GM12878 (cell line): ENCODE measurements at regions not wholly inside any gene's neighbourhood (a gene's known extent, or its start where the extent isn't known, plus 50 kb on each side); places are given as distances from the start of the nearest gene placed in this dataset.
"Not testable (repeated sequence)": the region's sequence is repeated elsewhere in the genome, so short reads cannot be mapped to it uniquely, and the experiment has no call there.

ENCODE experiments used
- ATAC-seq: fragments of 200-7000 bp; cut with Tn5 transposase; 3 replicates; pipeline ENCODE4 v1.9.1; 2020; ENCODE audit warnings: mild to moderate bottlenecking, moderate library complexity
- BruUV-seq: library from RNA; stranded (reverse); fragments of 400-500 nt; replicated peaks from 2 replicates; lab custom pipeline; 2021; lab: Mats Ljungman, UMichigan
- CTCF ChIA-PET: fragments of 300-600 bp; sonication (Branson Sonifier 250); formaldehyde crosslinking; extraction: SDS; loops from one replicate; lab custom pipeline; 2021; ENCODE audit warnings: inconsistent platforms; lab: Yijun Ruan, JAX
- POLR2A ChIA-PET: fragments of 350-600 bp; formaldehyde crosslinking; extraction: SDS; loops from one replicate; lab custom pipeline; 2021; ENCODE audit warnings: inconsistent platforms; lab: Charles Lee
- RAD21 ChIA-PET: fragments of 300-600 bp; sonication (Branson Sonifier 250); formaldehyde crosslinking; loops from one replicate; lab custom pipeline; 2023; ENCODE audit warnings: antibody characterized with exemption; ENCODE audit not compliant: unreplicated experiment; lab: Charles Lee
- SMC1A ChIA-PET: fragments of 300-600 bp; sonication (Branson Sonifier 250); formaldehyde crosslinking; loops from one replicate; lab custom pipeline; 2023; ENCODE audit not compliant: unreplicated experiment, uncharacterized antibody; lab: Charles Lee
- DNase-seq: peaks from one replicate; pipeline ENCODE4 v3.0.0-alpha.2; 2011; ENCODE audit warnings: low read depth, low spot score
- FAIRE-seq: peaks from 3 replicates; lab custom pipeline; 2011; peaks lifted over from hg19 to GRCh38; lab: Jason Lieb, UNC
- H2AFZ ChIP-seq: 2 replicates; pipeline ENCODE4 v1.6.0; 2011; ENCODE audit warnings: low read depth, low read length, control low read depth; ENCODE audit not compliant: control insufficient read depth
- H3K27ac ChIP-seq: 2 replicates; pipeline ENCODE4 v1.5.1; 2011; ENCODE audit warnings: control low read depth; ENCODE audit not compliant: control insufficient read depth, insufficient read depth
- H3K27me3 ChIP-seq, 2 experiments: replicated peaks in 1 of 2; 2 replicates each; pipeline versions ENCODE4 v1.6.0 to v1.6.1; 2011; ENCODE audit warnings: low read length in 1 of 2; ENCODE audit not compliant: control insufficient read depth in 2 of 2, insufficient read depth in 2 of 2
- H3K36me3 ChIP-seq, 2 experiments: 2 replicates each; pipeline ENCODE4 v1.5.1; 2011; ENCODE audit warnings: low read length in 1 of 2; ENCODE audit not compliant: control insufficient read depth in 2 of 2, insufficient read depth in 2 of 2
- H3K4me1 ChIP-seq: 2 replicates; pipeline ENCODE4 v1.6.1; 2011; ENCODE audit warnings: mild to moderate bottlenecking, low read length, moderate library complexity, mixed read lengths; ENCODE audit not compliant: control insufficient read depth, insufficient read depth
- H3K4me2 ChIP-seq: 2 replicates; pipeline ENCODE4 v1.6.0; 2011; ENCODE audit warnings: control low read depth; ENCODE audit not compliant: control insufficient read depth, insufficient read depth
- H3K4me3 ChIP-seq: fragments of 200-600 bp; sonication (generic); 2 replicates; pipeline ENCODE4 v1.5.1; 2016
- H3K79me2 ChIP-seq: 2 replicates; pipeline ENCODE4 v1.6.0; 2011; ENCODE audit warnings: low read length; ENCODE audit not compliant: control insufficient read depth, insufficient read depth
- H3K9ac ChIP-seq: 2 replicates; pipeline ENCODE4 v1.8.0; 2011; ENCODE audit warnings: low read length, control low read depth, mixed read lengths; ENCODE audit not compliant: control insufficient read depth, insufficient read depth
- H3K9me3 ChIP-seq: replicated peaks from 3 replicates; pipeline ENCODE4 v1.5.1; 2011; ENCODE audit warnings: mild to moderate bottlenecking, low read length; ENCODE audit not compliant: control insufficient read depth, insufficient read depth
- H4K20me1 ChIP-seq: 2 replicates; pipeline ENCODE4 v1.6.0; 2011; ENCODE audit not compliant: control insufficient read depth, insufficient read depth
- WGBS: methylation state at CpG from one replicate; pipeline ENCODE4 v1.1.6; 2016; ENCODE audit warnings: low lambda C conversion rate; ENCODE audit not compliant: insufficient replicate concordance, insufficient coverage; ENCODE audit errors: missing lambda C conversion rate; 5-methylcytosine and 5-hydroxymethylcytosine counted together
- in situ Hi-C: fragments of 300-500 bp; cut with MboI; formaldehyde crosslinking; loops from 9 replicates; pipeline ENCODE4 v1.14.3; 2018; ENCODE audit warnings: mixed read lengths
- intact Hi-C: fragments of 100-400 bp; cut with micrococcal nuclease; formaldehyde crosslinking; loops from one replicate; pipeline ENCODE4 v1.14.2; 2022; ENCODE audit not compliant: unreplicated experiment

DNA sequence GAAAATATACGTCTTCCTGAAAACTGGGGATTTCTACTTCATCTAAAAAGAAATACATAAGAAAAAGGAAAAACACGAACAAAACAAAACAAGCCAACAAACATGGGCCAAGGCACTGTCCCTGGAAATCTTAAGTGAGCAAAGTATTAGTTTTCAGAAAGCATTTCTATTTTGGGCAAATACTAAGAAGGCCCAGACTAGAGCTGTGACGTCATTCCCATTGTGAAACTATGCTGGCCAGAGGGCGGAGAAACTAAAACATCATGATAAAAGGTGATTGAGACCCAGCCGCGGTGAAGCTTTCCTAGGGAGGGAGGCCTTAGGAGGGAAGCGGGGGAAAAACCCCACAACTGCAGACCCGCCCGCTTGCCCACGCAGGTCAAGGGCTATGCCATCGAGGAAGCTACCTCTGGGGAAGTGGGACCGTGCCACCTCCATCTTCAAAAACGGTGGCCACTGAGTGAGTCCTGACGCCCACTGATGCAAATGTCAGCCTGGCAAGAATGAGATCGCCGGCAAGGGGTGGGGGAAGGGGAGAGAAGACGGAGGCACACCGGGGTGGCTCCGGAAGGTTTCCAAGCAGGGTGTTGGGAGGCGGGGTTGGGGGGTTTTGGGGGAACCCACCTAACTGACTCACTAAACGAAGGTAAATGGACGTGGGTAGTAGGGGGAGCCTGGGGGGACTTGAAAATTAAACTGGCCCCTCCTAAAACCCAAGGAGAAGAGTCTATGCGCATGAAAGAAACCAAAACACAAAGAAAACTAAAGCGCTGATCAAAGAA is 1504.6 kb upstream of the DEFB115 start:
- H3K9ac ChIP-seq, H3K36me3 ChIP-seq, H3K4me1 ChIP-seq, in situ Hi-C loops, SMC1A ChIA-PET, CTCF ChIA-PET, ATAC-seq, intact Hi-C loops, RAD21 ChIA-PET, H3K79me2 ChIP-seq, DNase-seq, H3K27ac ChIP-seq, BruUV-seq, H4K20me1 ChIP-seq, H2AFZ ChIP-seq, POLR2A ChIA-PET, FAIRE-seq, H3K9me3 ChIP-seq, H3K27me3 ChIP-seq, H3K4me3 ChIP-seq, H3K4me2 ChIP-seq: not testable (repeated sequence)
- WGBS: 49% methylated on average over 18 of the region's 24 CpGs

- H3K4me1 ChIP-seq, RAD21 ChIA-PET, FAIRE-seq, H3K36me3 ChIP-seq, H3K27ac ChIP-seq, CTCF ChIA-PET, H3K9me3 ChIP-seq, H3K79me2 ChIP-seq, intact Hi-C loops, H3K9ac ChIP-seq, H3K4me3 ChIP-seq, H2AFZ ChIP-seq, ATAC-seq, DNase-seq, SMC1A ChIA-PET, H3K27me3 ChIP-seq, in situ Hi-C loops, POLR2A ChIA-PET, H3K4me2 ChIP-seq, H4K20me1 ChIP-seq, BruUV-seq: not testable (repeated sequence)
- WGBS: 70% methylated on average over 15 of the region's 15 CpGs
Measured at GRCh38 chr20:29753426-29753746, 1504.1 kb upstream of the DEFB115 start.

- H2AFZ ChIP-seq, FAIRE-seq, DNase-seq, H3K4me3 ChIP-seq, H3K36me3 ChIP-seq, POLR2A ChIA-PET, H3K27ac ChIP-seq, H3K4me2 ChIP-seq, CTCF ChIA-PET, RAD21 ChIA-PET, intact Hi-C loops, ATAC-seq, H3K9ac ChIP-seq, H3K27me3 ChIP-seq, H3K4me1 ChIP-seq, H3K79me2 ChIP-seq, BruUV-seq, H4K20me1 ChIP-seq, SMC1A ChIA-PET, H3K9me3 ChIP-seq, in situ Hi-C loops: not testable (repeated sequence)
- 63% methylated on average over 17 of the region's 19 CpGs for WGBS
Measured at GRCh38 chr20:29753879-29754278, 1503.6 kb upstream of the DEFB115 start.

GRCh38 chr20:29755854-29756498 is 1501.5 kb upstream of the DEFB115 start:
- WGBS: 43% methylated on average over 4 of the region's 4 CpGs
- SMC1A ChIA-PET, H3K9me3 ChIP-seq, intact Hi-C loops, H4K20me1 ChIP-seq, H3K27ac ChIP-seq, POLR2A ChIA-PET, H3K4me1 ChIP-seq, RAD21 ChIA-PET, H3K36me3 ChIP-seq, H3K4me3 ChIP-seq, H3K4me2 ChIP-seq, ATAC-seq, H3K27me3 ChIP-seq, in situ Hi-C loops, H3K79me2 ChIP-seq, H2AFZ ChIP-seq, CTCF ChIA-PET, BruUV-seq, H3K9ac ChIP-seq, DNase-seq, FAIRE-seq: not testable (repeated sequence)
